GM18951 (cell line): ENCODE measurements at regions not wholly inside any gene's neighbourhood (a gene's known extent, or its start where the extent isn't known, plus 50 kb on each side); places are given as distances from the start of the nearest gene placed in this dataset.

ENCODE experiments used
- POLR2A ChIP-seq: IDR thresholded peaks from 4 replicates; pipeline ENCODE4 v1.6.1; 2011; ENCODE audit warnings: mild to moderate bottlenecking; ENCODE audit not compliant: insufficient read length, insufficient read depth; ENCODE audit errors: extremely low read depth
- in situ Hi-C: fragments of 300-500 bp; cut with MboI; formaldehyde crosslinking; loops from one replicate; pipeline ENCODE4 v1.12.0; 2022; ENCODE audit warnings: low sequenced_read_pairs, mixed read lengths, inconsistent platforms; ENCODE audit not compliant: unreplicated experiment

DNA sequence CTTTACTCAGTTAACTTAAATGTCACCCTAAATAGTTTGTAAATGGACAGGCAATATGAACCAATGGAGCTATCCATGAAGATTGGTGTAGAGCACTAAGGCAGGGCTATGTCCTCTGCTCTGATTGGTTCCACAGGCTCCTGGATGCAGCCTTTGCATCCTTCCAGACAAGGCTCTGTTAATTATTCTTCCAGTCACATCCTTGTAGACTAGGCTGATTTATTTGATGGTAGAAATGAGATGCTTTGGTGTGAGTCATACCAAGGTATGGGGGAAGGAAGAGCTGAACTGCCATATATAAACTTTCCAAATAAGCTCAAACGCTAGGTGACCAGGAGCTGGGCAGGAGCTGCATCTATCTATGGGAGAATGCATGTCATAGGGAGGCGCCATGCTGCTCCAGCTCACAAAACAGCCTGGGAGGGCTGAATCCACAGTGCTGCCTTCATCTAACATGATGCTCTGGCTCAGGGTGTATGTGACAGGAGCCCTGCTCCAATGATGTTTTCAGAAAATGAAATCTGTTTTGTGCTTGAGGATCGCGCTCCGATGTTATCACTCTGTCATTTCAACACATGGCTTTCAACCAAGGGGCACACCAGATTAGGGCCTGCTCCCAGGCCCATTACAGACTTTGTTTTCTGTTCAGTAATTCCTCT lies 818.0 kb upstream of the ZNF608 start:
- in situ Hi-C loops, result no loop called here
- no peak for TF ChIP-seq POLR2A

DNA sequence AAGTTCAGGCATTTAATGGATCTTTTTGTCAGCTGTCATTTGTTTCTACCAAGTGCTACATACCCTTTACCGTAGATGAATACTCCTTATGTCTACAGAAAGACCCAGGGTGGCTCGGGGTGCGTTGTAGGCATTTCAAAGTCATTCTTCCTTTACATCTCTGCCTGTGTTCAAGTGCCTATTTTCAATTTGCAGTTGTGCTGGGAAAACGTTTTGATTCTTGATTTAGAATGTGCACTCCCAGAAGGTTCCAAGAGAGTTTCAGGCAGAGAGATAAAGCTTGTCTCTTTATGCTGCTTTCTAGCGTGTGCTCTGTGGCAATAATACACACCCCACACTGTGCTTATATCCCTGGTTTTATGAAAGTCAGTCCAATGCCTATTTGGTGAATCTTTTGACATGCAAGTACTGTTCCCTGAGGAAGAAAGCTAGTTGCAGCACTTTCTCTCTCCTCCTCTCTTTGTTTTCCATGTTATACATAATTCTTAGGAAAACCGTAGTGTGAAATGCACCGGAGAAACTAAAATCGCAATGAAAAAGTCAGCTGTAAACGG lies 828.1 kb upstream of the ZNF608 start:
- in situ Hi-C loops, result no loop called here

DNA sequence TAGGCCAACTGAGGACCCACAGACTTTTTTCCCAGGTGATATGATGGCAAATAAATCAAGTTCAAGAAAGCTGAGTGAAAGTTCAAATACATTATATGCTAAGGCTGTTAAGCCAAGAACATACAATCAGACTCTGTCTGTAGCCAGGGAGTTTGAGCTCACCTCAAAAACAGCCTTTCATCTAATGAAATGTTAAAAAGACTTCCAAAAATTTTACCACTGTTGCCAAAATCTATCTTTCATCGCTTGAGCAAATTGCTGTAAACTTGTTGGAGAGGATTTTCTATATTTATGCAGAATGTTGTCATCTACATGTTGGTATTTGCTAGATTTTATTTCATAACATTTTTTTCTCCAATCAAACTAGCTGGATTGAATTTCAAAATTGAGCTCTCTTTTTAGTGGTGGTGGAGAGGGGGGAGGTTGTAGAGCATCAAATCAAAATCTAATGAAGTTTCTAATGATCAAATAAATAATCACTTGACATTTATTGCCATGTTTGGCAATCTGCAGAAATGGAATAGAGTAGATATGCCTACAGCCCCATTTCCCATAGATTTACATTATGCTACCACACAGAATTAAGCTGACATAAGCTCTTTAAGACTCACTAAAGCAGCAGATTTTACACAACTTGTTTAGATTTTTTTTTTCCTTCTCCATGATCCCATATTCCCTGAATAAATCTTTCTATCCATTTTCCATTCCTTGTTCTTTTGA lies 828.9 kb upstream of the ZNF608 start:
- in situ Hi-C loops, result no loop called here
- TF ChIP-seq POLR2A, result no peak

More for the DNA sequence above, 828.1 kb upstream of the ZNF608 start:
- no peak for TF ChIP-seq POLR2A

GRCh38 chr5:125575891-125576505 lies 829.6 kb upstream of the ZNF608 start:
- in situ Hi-C loops, result no loop called here
- no peak for TF ChIP-seq POLR2A

GRCh38 chr5:125576822-125577221 lies 830.4 kb upstream of the ZNF608 start:
- in situ Hi-C loops, result no loop called here
- TF ChIP-seq POLR2A, result no peak

- in situ Hi-C loops, result no loop called here
- no peak for TF ChIP-seq POLR2A
Observed at GRCh38 chr5:125578551-125578950, 832.1 kb upstream of the ZNF608 start.

DNA sequence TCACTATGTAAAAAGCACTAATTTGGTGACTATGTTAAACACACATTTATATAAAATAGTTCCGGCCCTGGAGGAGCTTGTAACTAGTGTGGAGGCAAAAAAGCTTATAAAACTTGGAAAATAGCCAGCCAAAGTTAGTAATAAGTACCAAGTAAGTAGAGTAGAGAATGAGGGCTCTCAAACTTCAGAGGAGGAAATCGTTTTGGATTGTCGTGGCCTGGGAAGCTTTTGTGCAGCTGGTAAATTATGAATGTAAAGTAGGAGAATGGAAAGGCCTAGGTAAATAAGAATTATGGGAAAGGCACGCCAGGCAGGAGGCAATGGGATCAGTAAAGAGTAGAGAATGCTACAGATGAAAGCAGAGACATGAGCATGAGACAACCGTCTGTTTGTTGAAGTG lies 832.7 kb upstream of the ZNF608 start:
- in situ Hi-C loops, result no loop called here

DNA sequence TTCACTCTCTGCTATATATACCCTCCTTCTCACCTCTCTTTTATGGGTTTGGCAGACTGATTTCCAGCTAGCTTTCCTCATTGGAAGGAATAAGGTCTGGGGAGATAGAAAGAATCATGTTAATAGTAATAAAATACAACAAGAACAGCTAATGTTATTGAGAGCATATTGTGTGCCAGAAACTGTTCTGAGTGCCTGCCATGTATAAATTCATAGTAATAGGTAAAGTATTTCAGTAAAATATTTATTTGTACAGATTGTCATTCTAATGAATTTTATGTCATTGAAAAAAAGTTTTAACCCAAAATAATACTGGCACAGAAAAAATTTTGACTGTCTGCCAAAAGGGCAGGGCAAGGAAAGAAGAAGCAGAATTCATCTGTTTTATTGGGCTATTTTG lies 834.9 kb upstream of the ZNF608 start:
- in situ Hi-C loops, result no loop called here

More for the DNA sequence above, 832.7 kb upstream of the ZNF608 start:
- TF ChIP-seq POLR2A, result no peak

DNA sequence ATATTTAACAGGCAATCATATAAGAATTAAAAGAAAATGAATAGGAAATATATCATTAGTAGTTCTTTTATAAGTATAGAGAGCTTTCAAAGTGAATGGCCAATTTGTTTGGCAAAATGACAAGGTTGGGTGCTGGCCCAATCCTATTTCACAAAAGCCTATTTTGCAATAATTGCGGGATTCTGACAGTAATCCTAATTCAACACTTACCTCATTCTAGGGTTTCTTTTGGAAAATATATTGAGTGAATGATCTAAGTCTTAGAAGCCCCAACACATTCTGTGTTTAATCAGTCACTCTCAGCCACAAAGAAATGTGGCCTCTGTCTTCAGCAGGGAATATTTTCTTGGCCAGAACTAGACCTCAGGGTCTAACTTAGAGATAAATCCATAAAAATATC lies 835.9 kb upstream of the ZNF608 start:
- in situ Hi-C loops, result no loop called here
- TF ChIP-seq POLR2A, result no peak

More for the DNA sequence above, 834.9 kb upstream of the ZNF608 start:
- TF ChIP-seq POLR2A, result no peak

DNA sequence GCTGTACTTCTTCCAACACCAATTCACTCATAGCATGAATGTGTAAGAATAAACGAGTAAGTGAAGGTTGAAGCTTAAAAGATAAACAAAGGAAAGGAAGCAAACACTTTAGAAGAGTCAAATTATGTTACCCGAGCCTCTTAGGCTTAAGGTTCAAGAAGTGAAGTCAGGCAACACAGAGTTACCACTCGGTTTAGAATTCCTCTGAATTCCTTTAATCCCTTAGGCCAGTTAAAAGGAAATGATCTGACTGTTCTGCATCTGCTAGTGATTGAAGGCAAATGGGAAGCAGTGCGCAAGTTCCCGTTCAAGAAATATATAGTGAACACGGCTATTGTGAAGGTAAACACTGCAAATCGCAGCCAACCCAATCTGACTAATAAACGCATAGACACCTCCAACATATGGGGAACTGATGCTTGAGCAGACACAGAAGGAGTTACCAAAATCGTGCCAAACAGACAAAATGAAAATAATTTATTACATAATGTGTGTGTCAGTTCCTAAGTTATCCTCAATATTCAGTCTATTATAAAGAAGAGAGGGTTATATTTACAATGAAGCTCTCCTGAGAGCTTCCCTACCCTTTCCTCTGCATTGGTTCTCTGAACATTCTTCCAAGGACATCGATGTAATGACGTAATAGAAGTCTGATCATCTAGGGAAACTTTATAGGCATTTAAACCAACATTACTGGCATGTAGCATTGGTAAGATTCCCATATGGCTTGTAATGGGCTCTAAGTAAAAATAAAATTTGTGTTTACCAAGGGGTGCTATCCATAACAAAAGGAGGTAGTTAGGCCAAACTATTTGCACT lies 837.1 kb upstream of the ZNF608 start:
- no peak for TF ChIP-seq POLR2A
- in situ Hi-C loops, result no loop called here

- in situ Hi-C loops, result no loop called here
- no peak for TF ChIP-seq POLR2A
Observed at GRCh38 chr5:125584140-125584520, 837.7 kb upstream of the ZNF608 start.

DNA sequence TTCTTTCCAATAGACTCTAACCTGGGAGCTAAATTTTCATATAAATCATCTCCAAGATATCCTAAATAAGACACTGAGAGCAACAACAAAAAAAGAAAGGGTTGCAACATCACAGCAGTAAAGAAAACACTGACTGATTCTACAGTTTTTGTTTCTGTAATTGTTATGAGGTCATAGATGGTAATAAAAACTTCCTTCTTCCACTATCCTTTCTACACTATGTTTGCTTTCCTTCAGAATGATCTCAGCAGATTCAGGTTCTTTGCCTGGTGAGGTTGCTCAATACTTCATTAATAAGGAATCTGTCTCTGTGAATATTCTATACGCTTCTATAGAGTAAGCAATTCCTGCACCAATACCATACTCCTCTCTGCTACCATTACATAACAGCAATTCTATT lies 835.6 kb upstream of the GRAMD2B start:
- in situ Hi-C loops, result no loop called here
- no peak for TF ChIP-seq POLR2A

GRCh38 chr5:125592856-125593255 lies 830.4 kb upstream of the GRAMD2B start:
- in situ Hi-C loops, result no loop called here
- TF ChIP-seq POLR2A, result no peak
